ENCODE measurements at regions not wholly inside any gene's neighbourhood (a gene's known extent, or its start where the extent isn't known, plus 50 kb on each side); places are given as distances from the start of the nearest gene placed in this dataset.

DNA sequence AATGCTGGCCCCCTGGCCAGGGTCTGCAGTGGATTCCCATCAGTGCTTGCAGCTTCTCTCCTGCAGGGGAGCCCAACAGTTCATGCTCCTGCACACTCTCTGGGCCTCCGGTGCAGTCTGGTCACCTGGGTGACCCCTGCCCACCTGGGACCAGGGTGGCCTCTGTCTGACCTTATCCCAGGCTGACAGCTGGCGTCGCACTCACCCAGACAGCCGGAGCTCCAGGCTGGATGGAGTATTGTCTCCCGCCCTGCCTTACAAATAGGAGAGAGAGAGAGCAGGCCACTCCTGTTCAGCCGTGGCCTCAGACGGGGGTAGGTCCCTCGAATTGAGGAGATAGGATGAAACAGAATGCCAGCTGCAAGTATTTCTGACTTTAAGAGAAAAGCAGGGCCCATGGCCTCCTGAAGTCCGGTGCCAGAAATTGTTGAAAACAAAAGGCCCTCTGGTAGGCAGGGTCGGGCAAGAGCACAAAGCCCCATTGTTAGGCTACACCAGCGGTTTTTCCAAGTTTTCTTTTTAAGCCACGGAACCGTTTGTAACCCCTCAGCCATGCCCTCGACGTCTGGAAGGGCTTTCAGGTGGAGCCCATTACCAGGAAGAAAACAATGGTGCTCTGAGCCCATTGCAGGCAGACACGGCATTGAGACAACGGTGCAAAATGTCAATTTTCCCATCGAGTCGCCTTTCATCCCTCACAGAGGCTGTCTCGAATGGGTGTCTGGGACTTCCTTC lies 258.4 kb downstream of the BCL11A start:
- no peaks in the 10 kb centered on the region for H3K9me3 ChIP-seq (ENCODE audit: control insufficient read depth in 1 of 2, low read length in 2 of 2)
- H3K4me3 ChIP-seq (ENCODE audit: low read length in 2 of 2): no peak overlapping the region
- DNase-seq: no peak
- no peak overlapping the region for H3K27ac ChIP-seq (ENCODE audit: low read depth, low read length)
- no peaks in the 10 kb centered on the region for H3K4me1 ChIP-seq (ENCODE audit: insufficient read depth, low read length)
- Mint-ChIP-seq H3K9me3 (peaks cover 0 to 3% (median 0%) of the 10 kb centered on the region in 8 donors), H3K4me1 (no peaks in the 10 kb centered on the region), H3K27ac (no peak overlapping the region), H3K4me3 (no peak overlapping the region), H3K36me3 (no peaks in the 10 kb centered on the region), H3K27me3 (no peaks in the 10 kb centered on the region)
- H3K27me3 ChIP-seq (ENCODE audit: insufficient read depth, low read length): no peaks in the 10 kb centered on the region
- ChIA-PET POLR2A (ENCODE audit: partially characterized antibody) (no interaction called here), CTCF (ENCODE audit: partially characterized antibody) (no interaction called here)
- no peaks in the 10 kb centered on the region for H3K36me3 ChIP-seq (ENCODE audit: insufficient read depth, low read length)
- intact Hi-C loops (cut with micrococcal nuclease): no loop called here

DNA sequence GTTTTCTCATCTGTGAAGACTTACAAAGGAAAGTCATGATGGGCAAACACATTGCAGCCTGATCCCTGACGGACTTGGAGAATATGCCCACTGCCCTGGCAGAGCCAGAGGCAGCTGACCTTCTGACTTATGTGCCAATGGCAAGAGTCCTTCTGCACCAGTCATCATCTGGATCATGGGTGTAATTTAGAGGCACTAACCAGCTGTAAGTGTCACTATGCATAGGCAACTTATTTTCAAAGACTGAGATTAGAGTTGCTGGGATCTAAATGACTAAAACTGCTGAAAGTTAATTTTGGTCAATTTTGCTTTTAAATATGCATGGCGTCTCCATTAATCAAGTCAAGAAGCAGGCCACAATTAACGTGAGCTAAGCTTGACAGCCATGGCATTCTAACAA lies 261.2 kb downstream of the BCL11A start:
- ChIA-PET POLR2A (ENCODE audit: partially characterized antibody) (no interaction called here), CTCF (ENCODE audit: partially characterized antibody) (no interaction called here)
- H3K9me3 Mint-ChIP-seq: peaks cover 0 to 2% (median 0%) of the 10 kb centered on the region in 8 donors
- no peak overlapping the region for H3K27ac Mint-ChIP-seq
- Histone ChIP-seq H3K27ac (ENCODE audit: low read depth, low read length) (no peak overlapping the region), H3K4me3 (ENCODE audit: low read length in 2 of 2) (no peak overlapping the region), H3K9me3 (ENCODE audit: control insufficient read depth in 1 of 2, low read length in 2 of 2) (no peaks in the 10 kb centered on the region), H3K27me3 (ENCODE audit: insufficient read depth, low read length) (no peaks in the 10 kb centered on the region), H3K4me1 (ENCODE audit: insufficient read depth, low read length) (no peaks in the 10 kb centered on the region), H3K36me3 (ENCODE audit: insufficient read depth, low read length) (no peaks in the 10 kb centered on the region)
- no peak overlapping the region for H3K4me3 Mint-ChIP-seq
- no peaks in the 10 kb centered on the region for H3K4me1 Mint-ChIP-seq
- intact Hi-C loops (cut with micrococcal nuclease): no loop called here
- H3K36me3 Mint-ChIP-seq: no peaks in the 10 kb centered on the region
- no peaks in the 10 kb centered on the region for H3K27me3 Mint-ChIP-seq
- no peak for DNase-seq

DNA sequence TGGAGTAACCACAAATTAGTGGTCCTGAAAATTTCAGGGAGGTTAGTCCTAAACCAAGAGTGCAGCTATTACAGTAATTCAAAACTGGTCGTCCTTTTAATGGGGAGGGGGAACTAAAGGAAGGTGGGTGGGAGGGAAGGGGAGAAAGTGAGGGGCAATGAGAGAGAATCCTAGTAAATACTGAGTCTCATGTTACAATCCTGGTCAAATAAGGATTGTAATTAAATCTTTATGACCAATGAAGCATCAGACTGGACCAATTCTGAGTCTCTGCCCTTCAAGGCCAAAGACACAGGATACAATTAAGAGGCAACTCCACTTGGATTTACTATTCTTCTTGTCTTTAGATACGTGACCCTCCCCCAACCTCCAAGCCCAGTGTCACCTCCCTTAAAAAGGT lies 262.9 kb downstream of the BCL11A start:
- CTCF ChIA-PET (ENCODE audit: partially characterized antibody): no interaction called here
- Mint-ChIP-seq H3K4me3 (no peak overlapping the region), H3K9me3 (peaks cover 0 to 2% (median 0%) of the 10 kb centered on the region in 8 donors), H3K36me3 (no peaks in the 10 kb centered on the region), H3K27me3 (no peaks in the 10 kb centered on the region), H3K4me1 (no peaks in the 10 kb centered on the region), H3K27ac (no peak overlapping the region)
- no peak for DNase-seq
- Histone ChIP-seq H3K36me3 (ENCODE audit: insufficient read depth, low read length) (no peaks in the 10 kb centered on the region), H3K27ac (ENCODE audit: low read depth, low read length) (no peak overlapping the region), H3K4me1 (ENCODE audit: insufficient read depth, low read length) (no peaks in the 10 kb centered on the region), H3K4me3 (ENCODE audit: low read length in 2 of 2) (no peak overlapping the region), H3K27me3 (ENCODE audit: insufficient read depth, low read length) (no peaks in the 10 kb centered on the region), H3K9me3 (ENCODE audit: control insufficient read depth in 1 of 2, low read length in 2 of 2) (no peaks in the 10 kb centered on the region)
- intact Hi-C loops (cut with micrococcal nuclease): no loop called here
- POLR2A ChIA-PET (ENCODE audit: partially characterized antibody): no interaction called here

DNA sequence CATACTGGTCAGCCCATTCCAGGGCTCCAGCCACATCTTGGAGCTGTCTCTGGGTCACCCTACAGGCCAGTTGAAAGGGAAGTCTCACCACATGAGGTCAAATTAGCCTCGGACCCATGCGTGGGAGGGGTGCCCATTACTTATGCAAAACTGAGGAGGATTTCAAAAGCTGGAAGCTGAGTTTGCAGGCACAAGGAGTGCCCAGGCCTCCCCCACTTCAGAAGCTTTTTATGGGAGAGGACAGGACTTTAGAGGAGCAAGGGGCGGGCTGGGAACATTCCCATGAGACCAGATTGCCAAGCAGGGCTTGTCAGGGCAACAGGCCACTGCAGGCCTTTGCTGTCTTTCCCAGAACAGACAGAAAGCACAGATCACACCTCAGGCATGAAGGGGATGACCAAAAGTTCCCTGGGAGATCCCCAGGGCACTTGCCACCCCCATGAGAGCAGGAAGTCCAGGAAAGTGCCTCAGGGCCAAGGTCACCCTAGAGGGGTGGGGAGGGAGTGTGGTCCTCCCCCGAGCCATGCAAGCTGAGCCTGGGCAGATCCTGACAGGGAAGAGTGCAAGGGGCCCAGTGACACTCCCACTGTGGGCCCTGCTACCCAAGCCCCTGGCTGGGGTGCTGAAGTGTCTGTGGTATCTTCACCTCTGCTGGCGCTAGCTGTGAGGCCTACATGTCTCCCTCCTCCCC lies 267.7 kb downstream of the BCL11A start:
- H3K27me3 Mint-ChIP-seq: no peaks in the 10 kb centered on the region
- no peaks in the 10 kb centered on the region for H3K9me3 Mint-ChIP-seq
- Histone ChIP-seq H3K36me3 (ENCODE audit: insufficient read depth, low read length) (no peaks in the 10 kb centered on the region), H3K9me3 (ENCODE audit: control insufficient read depth in 1 of 2, low read length in 2 of 2) (no peaks in the 10 kb centered on the region), H3K4me3 (ENCODE audit: low read length in 2 of 2) (no peak overlapping the region), H3K4me1 (ENCODE audit: insufficient read depth, low read length) (no peaks in the 10 kb centered on the region), H3K27ac (ENCODE audit: low read depth, low read length) (no peak overlapping the region), H3K27me3 (ENCODE audit: insufficient read depth, low read length) (no peaks in the 10 kb centered on the region)
- ChIA-PET POLR2A (ENCODE audit: partially characterized antibody) (no interaction called here), CTCF (ENCODE audit: partially characterized antibody) (no interaction called here)
- no peak for DNase-seq
- peak overlapping the region in 1 of 7 donors; percentile 47 for H3K27ac Mint-ChIP-seq
- no peaks in the 10 kb centered on the region for H3K36me3 Mint-ChIP-seq
- intact Hi-C loops (cut with micrococcal nuclease): no loop called here
- H3K4me1 Mint-ChIP-seq: no peaks in the 10 kb centered on the region
- H3K4me3 Mint-ChIP-seq: no peak overlapping the region

DNA sequence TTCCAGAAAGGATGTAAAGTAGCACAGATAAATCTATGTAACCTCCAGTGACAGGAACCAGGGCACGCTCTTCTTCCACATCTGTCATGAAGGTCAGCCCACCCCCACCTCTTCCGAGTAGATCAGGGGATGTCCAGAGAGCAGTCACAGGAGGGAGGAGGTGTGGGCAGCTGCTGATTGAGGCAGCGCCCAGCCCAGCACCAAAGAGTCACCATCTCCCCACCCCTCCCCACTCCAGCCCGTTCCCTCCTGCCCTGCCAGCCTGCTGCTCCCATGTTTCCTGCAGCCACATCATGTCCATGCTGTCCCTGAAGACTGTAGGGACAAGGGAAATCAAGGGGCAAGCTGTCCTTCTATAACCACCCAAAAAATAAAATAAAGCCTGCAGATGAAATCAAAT lies 269.8 kb downstream of the BCL11A start:
- no peak overlapping the region for H3K4me3 ChIP-seq (ENCODE audit: low read length in 2 of 2)
- Mint-ChIP-seq H3K4me1 (no peaks in the 10 kb centered on the region), H3K4me3 (no peak overlapping the region), H3K27ac (no peak overlapping the region), H3K27me3 (no peaks in the 10 kb centered on the region), H3K36me3 (no peaks in the 10 kb centered on the region), H3K9me3 (peaks cover 0 to 3% (median 0%) of the 10 kb centered on the region in 8 donors)
- H3K9me3 ChIP-seq (ENCODE audit: control insufficient read depth in 1 of 2, low read length in 2 of 2): no peaks in the 10 kb centered on the region
- no peaks in the 10 kb centered on the region for H3K36me3 ChIP-seq (ENCODE audit: insufficient read depth, low read length)
- CTCF ChIA-PET (ENCODE audit: partially characterized antibody): no interaction called here
- H3K27me3 ChIP-seq (ENCODE audit: insufficient read depth, low read length): no peaks in the 10 kb centered on the region
- no peak overlapping the region for H3K27ac ChIP-seq (ENCODE audit: low read depth, low read length)
- intact Hi-C loops (cut with micrococcal nuclease): no loop called here
- POLR2A ChIA-PET (ENCODE audit: partially characterized antibody): no interaction called here
- no peaks in the 10 kb centered on the region for H3K4me1 ChIP-seq (ENCODE audit: insufficient read depth, low read length)
- DNase-seq: no peak

DNA sequence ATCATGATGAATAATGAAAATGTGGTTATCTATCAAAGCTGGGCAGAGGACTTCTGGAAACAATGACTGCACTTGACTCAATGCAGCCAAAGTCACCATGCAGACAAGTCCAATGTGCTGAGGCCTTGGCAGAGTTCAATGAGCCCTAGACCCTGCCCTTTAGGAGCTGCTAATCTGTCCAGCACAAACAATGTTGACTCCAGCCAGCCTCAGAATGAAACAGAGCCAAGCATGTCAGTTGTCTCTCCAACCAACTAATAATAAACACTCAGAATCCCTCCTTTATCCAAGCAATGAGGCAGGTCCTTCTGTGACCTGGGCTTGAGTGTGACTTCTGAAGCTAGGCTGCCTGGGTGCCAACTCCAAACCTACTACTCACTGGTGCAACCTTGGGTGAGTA lies 270.6 kb downstream of the BCL11A start:
- no peaks in the 10 kb centered on the region for H3K36me3 ChIP-seq (ENCODE audit: insufficient read depth, low read length)
- CTCF ChIA-PET (ENCODE audit: partially characterized antibody): no interaction called here
- peaks cover 0 to 3% (median 0%) of the 10 kb centered on the region in 8 donors for H3K9me3 Mint-ChIP-seq

DNA sequence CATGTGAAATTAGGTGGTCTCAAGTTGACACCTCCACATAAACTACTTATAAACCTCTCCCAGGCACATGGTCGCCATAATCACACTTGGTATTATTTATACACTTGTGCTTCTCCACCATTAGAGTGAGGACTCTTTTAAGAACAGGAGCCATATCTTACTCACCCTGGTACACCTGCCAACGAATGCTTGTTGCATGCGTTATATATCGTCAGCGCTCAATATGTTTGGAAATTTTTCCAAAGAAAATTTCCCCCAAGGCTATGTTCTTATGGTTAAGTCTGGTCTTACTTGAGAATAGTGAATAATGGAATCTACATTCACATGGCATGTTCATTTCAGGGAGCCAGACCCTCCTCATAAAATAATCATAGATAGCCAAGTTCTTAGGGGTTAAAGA lies 271.7 kb downstream of the BCL11A start:
- POLR2A ChIA-PET (ENCODE audit: partially characterized antibody): no interaction called here
- Mint-ChIP-seq H3K27ac (no peak overlapping the region), H3K9me3 (peaks cover 0 to 3% (median 0%) of the 10 kb centered on the region in 8 donors), H3K36me3 (no peaks in the 10 kb centered on the region), H3K4me1 (no peaks in the 10 kb centered on the region), H3K27me3 (peaks cover 0 to 1% of the 10 kb centered on the region in 2 donors), H3K4me3 (no peak overlapping the region)
- intact Hi-C loops (cut with micrococcal nuclease): no loop called here
- Histone ChIP-seq H3K27me3 (ENCODE audit: insufficient read depth, low read length) (no peaks in the 10 kb centered on the region), H3K36me3 (ENCODE audit: insufficient read depth, low read length) (no peaks in the 10 kb centered on the region), H3K27ac (ENCODE audit: low read depth, low read length) (no peak overlapping the region), H3K4me1 (ENCODE audit: insufficient read depth, low read length) (no peaks in the 10 kb centered on the region), H3K4me3 (ENCODE audit: low read length in 2 of 2) (no peak overlapping the region), H3K9me3 (ENCODE audit: control insufficient read depth in 1 of 2, low read length in 2 of 2) (no peaks in the 10 kb centered on the region)
- no peak for DNase-seq
- CTCF ChIA-PET (ENCODE audit: partially characterized antibody): no interaction called here

More for the DNA sequence above, 270.6 kb downstream of the BCL11A start:
- DNase-seq: no peak
- Histone ChIP-seq H3K27me3 (ENCODE audit: insufficient read depth, low read length) (no peaks in the 10 kb centered on the region), H3K4me3 (ENCODE audit: low read length in 2 of 2) (no peak overlapping the region), H3K27ac (ENCODE audit: low read depth, low read length) (no peak overlapping the region), H3K4me1 (ENCODE audit: insufficient read depth, low read length) (no peaks in the 10 kb centered on the region), H3K9me3 (ENCODE audit: control insufficient read depth in 1 of 2, low read length in 2 of 2) (no peaks in the 10 kb centered on the region)
- intact Hi-C loops (cut with micrococcal nuclease): no loop called here
- Mint-ChIP-seq H3K36me3 (no peaks in the 10 kb centered on the region), H3K4me1 (no peaks in the 10 kb centered on the region), H3K4me3 (no peak overlapping the region), H3K27ac (no peak overlapping the region), H3K27me3 (no peaks in the 10 kb centered on the region)
- POLR2A ChIA-PET (ENCODE audit: partially characterized antibody): no interaction called here
